ENCODE measurements at regions not wholly inside any gene's neighbourhood (a gene's known extent, or its start where the extent isn't known, plus 50 kb on each side); places are given as distances from the start of the nearest gene placed in this dataset.
"Not testable (repeated sequence)": the region's sequence is repeated elsewhere in the genome, so short reads cannot be mapped to it uniquely, and the experiment has no call there.

GRCh38 chr4:60724623-60725022 is 475.5 kb upstream of the ADGRL3 start:
- H3K4me1 ChIP-seq (ENCODE audit: low read depth) = no peaks in the 10 kb centered on the region
- TF ChIP-seq, protein P1, sequence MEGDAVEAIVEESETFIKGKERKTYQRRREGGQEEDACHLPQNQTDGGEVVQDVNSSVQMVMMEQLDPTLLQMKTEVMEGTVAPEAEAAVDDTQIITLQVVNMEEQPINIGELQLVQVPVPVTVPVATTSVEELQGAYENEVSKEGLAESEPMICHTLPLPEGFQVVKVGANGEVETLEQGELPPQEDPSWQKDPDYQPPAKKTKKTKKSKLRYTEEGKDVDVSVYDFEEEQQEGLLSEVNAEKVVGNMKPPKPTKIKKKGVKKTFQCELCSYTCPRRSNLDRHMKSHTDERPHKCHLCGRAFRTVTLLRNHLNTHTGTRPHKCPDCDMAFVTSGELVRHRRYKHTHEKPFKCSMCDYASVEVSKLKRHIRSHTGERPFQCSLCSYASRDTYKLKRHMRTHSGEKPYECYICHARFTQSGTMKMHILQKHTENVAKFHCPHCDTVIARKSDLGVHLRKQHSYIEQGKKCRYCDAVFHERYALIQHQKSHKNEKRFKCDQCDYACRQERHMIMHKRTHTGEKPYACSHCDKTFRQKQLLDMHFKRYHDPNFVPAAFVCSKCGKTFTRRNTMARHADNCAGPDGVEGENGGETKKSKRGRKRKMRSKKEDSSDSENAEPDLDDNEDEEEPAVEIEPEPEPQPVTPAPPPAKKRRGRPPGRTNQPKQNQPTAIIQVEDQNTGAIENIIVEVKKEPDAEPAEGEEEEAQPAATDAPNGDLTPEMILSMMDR (IDR thresholded peaks at IDR 0.05) = no peak
- no peaks in the 10 kb centered on the region for H3K9me3 ChIP-seq
- no peak for DNase-seq
- no peak overlapping the region for H3K4me3 ChIP-seq
- intact Hi-C loops (cut with DNase I, micrococcal nuclease) = no loop called here
- ATAC-seq = no peak
- no peaks in the 10 kb centered on the region for H3K36me3 ChIP-seq (ENCODE audit: low read depth)

GRCh38 chr4:60726779-60727178 is 473.3 kb upstream of the ADGRL3 start:
- ATAC-seq (no peak), DNase-seq (no peak)
- TF ChIP-seq, protein P1 (IDR thresholded peaks at IDR 0.05) = no peak
- no peak overlapping the region for H3K4me3 ChIP-seq
- H3K4me1 ChIP-seq (ENCODE audit: low read depth) = no peaks in the 10 kb centered on the region
- intact Hi-C loops (cut with DNase I, micrococcal nuclease) = no loop called here
- H3K36me3 ChIP-seq (ENCODE audit: low read depth) = no peaks in the 10 kb centered on the region
- no peaks in the 10 kb centered on the region for H3K9me3 ChIP-seq

DNA sequence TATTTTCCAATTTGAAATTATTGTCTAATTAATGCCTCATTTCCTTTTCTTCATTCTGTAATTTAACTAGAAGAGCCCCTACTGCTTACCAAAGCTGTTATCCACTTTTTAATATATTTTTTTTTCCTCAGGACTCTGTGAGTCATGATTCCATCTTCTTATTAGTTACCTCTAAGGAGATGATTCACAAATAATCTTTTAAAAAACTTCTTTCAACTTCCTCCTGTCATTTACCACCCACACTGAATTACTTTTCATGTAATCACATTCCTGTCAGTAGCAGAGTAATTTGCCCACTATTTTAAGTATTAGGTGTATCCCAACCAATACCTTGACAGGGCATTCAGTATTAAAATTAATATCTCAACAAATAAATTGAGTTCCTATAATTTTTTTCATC is 470.9 kb upstream of the ADGRL3 start:
- intact Hi-C loops (cut with DNase I, micrococcal nuclease) = no loop called here
- ATAC-seq = no peak
- Histone ChIP-seq H3K9me3 (no peaks in the 10 kb centered on the region), H3K4me1 (ENCODE audit: low read depth) (no peaks in the 10 kb centered on the region), H3K36me3 (ENCODE audit: low read depth) (no peaks in the 10 kb centered on the region), H3K4me3 (no peak overlapping the region)
- TF ChIP-seq, protein P1 (IDR thresholded peaks at IDR 0.05) = no peak
- DNase-seq = no peak

GRCh38 chr4:60729764-60730163 is 470.4 kb upstream of the ADGRL3 start:
- DNase-seq; H3K4me1 ChIP-seq (ENCODE audit: low read depth); ATAC-seq; H3K9me3 ChIP-seq; intact Hi-C loops (cut with DNase I, micrococcal nuclease); H3K36me3 ChIP-seq (ENCODE audit: low read depth); H3K4me3 ChIP-seq: not testable (repeated sequence)

DNA sequence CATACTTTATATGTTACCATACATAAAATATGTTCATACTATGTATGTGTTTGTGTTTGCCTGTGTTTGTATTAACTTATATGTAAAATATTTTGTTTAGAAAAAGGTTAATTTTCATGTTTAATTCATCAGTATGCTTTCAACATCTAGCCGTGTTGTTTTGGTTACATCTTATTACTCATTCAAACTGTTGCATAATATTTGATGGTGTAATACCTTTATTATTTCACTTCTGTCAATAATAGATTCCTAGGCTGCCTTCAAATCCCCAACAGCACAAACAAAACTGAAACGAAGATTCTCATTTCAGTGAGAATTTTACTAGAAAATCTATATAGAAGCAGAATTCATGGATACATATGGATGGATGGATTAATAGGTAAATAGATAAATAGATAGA is 462.3 kb upstream of the ADGRL3 start:
- no peak for DNase-seq
- peaks cover 17% of the 10 kb centered on the region for H3K9me3 ChIP-seq
- no peak for ATAC-seq
- intact Hi-C loops (cut with DNase I, micrococcal nuclease) = no loop called here
- H3K36me3 ChIP-seq (ENCODE audit: low read depth) = no peaks in the 10 kb centered on the region
- TF ChIP-seq, protein P1 (IDR thresholded peaks at IDR 0.05) = no peak
- H3K4me1 ChIP-seq (ENCODE audit: low read depth) = no peaks in the 10 kb centered on the region
- H3K4me3 ChIP-seq = no peak overlapping the region

GRCh38 chr4:60743654-60744053 is 456.5 kb upstream of the ADGRL3 start:
- DNase-seq = no peak
- Histone ChIP-seq H3K9me3 (no peaks in the 10 kb centered on the region), H3K36me3 (ENCODE audit: low read depth) (no peaks in the 10 kb centered on the region), H3K4me3 (no peak overlapping the region), H3K4me1 (ENCODE audit: low read depth) (no peaks in the 10 kb centered on the region)
- ATAC-seq = no peak
- intact Hi-C loops (cut with DNase I, micrococcal nuclease) = no loop called here
- TF ChIP-seq, protein P1 (IDR thresholded peaks at IDR 0.05) = no peak
